ENCODE measurements at regions not wholly inside any gene's neighbourhood (a gene's known extent, or its start where the extent isn't known, plus 50 kb on each side); places are given as distances from the start of the nearest gene placed in this dataset.

- no peak overlapping the region for H3K14ac ChIP-seq (ENCODE audit: low read length in 2 of 2)
- H2AFZ ChIP-seq (ENCODE audit: low read depth, low read length): no peak overlapping the region
- no peak overlapping the region for H2BK15ac ChIP-seq (ENCODE audit: low read depth, poor library complexity, severe bottlenecking)
- no peak overlapping the region for H3K4me2 ChIP-seq (ENCODE audit: low read length, poor library complexity, severe bottlenecking)
- no peak overlapping the region for H2BK5ac ChIP-seq (ENCODE audit: low read depth, low read length, poor library complexity, severe bottlenecking)
- WGBS: 95% methylated on average over 4 of the region's 4 CpGs
- peak overlapping the region in 1 of 2 experiments; percentile 63 for H2BK12ac ChIP-seq (ENCODE audit: low read length in 2 of 2)
- peak overlapping the region in 1 of 2 experiments; percentile 8 for H3K18ac ChIP-seq (ENCODE audit: low read depth in 1 of 2, low read length in 2 of 2)
- DNase-seq: no peak
- no peaks in the 10 kb centered on the region for H3K36me3 ChIP-seq (ENCODE audit: control insufficient read depth in 1 of 2, insufficient read depth in 2 of 2, low read depth in 1 of 2, low read length in 2 of 2)
- no peak overlapping the region for H3K27ac ChIP-seq (ENCODE audit: low read length, poor library complexity, severe bottlenecking)
- H3K23ac ChIP-seq (ENCODE audit: low read length in 2 of 2): no peak overlapping the region
- no peak overlapping the region for H2BK120ac ChIP-seq (ENCODE audit: low read depth, low read length)
- H4K8ac ChIP-seq (ENCODE audit: low read length): no peak overlapping the region
- H3K9ac ChIP-seq (ENCODE audit: low read length): no peak overlapping the region
- no peaks in the 10 kb centered on the region for H3K9me3 ChIP-seq (ENCODE audit: control insufficient read depth, low read length)
- peak overlapping the region; percentile 86 for H2AK5ac ChIP-seq (ENCODE audit: low read length, severe bottlenecking)
- H3K4me1 ChIP-seq (ENCODE audit: control insufficient read depth, insufficient read depth, low read depth, low read length): no peaks in the 10 kb centered on the region
- H3K79me1 ChIP-seq (replicated peaks; ENCODE audit: low read length, poor library complexity, severe bottlenecking): no peaks in the 10 kb centered on the region
- no peak overlapping the region for H4K91ac ChIP-seq (ENCODE audit: low read length)
- H3K4me3 ChIP-seq (ENCODE audit: insufficient read depth in 1 of 2, low read depth in 1 of 2, low read length in 2 of 2): no peak overlapping the region
- no peaks in the 10 kb centered on the region for H3K27me3 ChIP-seq (ENCODE audit: control insufficient read depth in 1 of 2, insufficient read depth in 1 of 2, low read length in 2 of 2)
- no peak overlapping the region for H3K4ac ChIP-seq (ENCODE audit: low read depth in 1 of 2, low read length in 2 of 2)
These were observed 1414.6 kb upstream of the TENM4 start for GRCh38 chr11:80855426-80855825.

GRCh38 chr11:80849253-80849652, 1408.4 kb upstream of the TENM4 start:
- no peak overlapping the region for H2BK5ac ChIP-seq (ENCODE audit: low read depth, low read length, poor library complexity, severe bottlenecking)
- no peak overlapping the region for H3K14ac ChIP-seq (ENCODE audit: low read length in 2 of 2)
- no peak overlapping the region for H3K4ac ChIP-seq (ENCODE audit: low read depth in 1 of 2, low read length in 2 of 2)
- WGBS: 78% methylated on average over 2 of the region's 3 CpGs
- no peaks in the 10 kb centered on the region for H3K9me3 ChIP-seq (ENCODE audit: control insufficient read depth, low read length)
- H2AFZ ChIP-seq (ENCODE audit: low read depth, low read length): no peak overlapping the region
- H3K18ac ChIP-seq (ENCODE audit: low read depth in 1 of 2, low read length in 2 of 2): no peak overlapping the region
- no peak overlapping the region for H2BK15ac ChIP-seq (ENCODE audit: low read depth, poor library complexity, severe bottlenecking)
- no peaks in the 10 kb centered on the region for H3K79me1 ChIP-seq (replicated peaks; ENCODE audit: low read length, poor library complexity, severe bottlenecking)
- H3K4me1 ChIP-seq (ENCODE audit: control insufficient read depth, insufficient read depth, low read depth, low read length): peaks cover 1% of the 10 kb centered on the region
- no peak overlapping the region for H2BK12ac ChIP-seq (ENCODE audit: low read length in 2 of 2)
- no peak overlapping the region for H4K8ac ChIP-seq (ENCODE audit: low read length)
- no peak overlapping the region for H4K91ac ChIP-seq (ENCODE audit: low read length)
- H3K4me3 ChIP-seq (ENCODE audit: insufficient read depth in 1 of 2, low read depth in 1 of 2, low read length in 2 of 2): no peak overlapping the region
- H3K4me2 ChIP-seq (ENCODE audit: low read length, poor library complexity, severe bottlenecking): no peak overlapping the region
- H3K27me3 ChIP-seq (ENCODE audit: control insufficient read depth in 1 of 2, insufficient read depth in 1 of 2, low read length in 2 of 2): no peaks in the 10 kb centered on the region
- DNase-seq: no peak
- H3K27ac ChIP-seq (ENCODE audit: low read length, poor library complexity, severe bottlenecking): no peak overlapping the region
- no peak overlapping the region for H2BK120ac ChIP-seq (ENCODE audit: low read depth, low read length)
- no peak overlapping the region for H3K9ac ChIP-seq (ENCODE audit: low read length)
- no peak overlapping the region for H3K23ac ChIP-seq (ENCODE audit: low read length in 2 of 2)
- H3K36me3 ChIP-seq (ENCODE audit: control insufficient read depth in 1 of 2, insufficient read depth in 2 of 2, low read depth in 1 of 2, low read length in 2 of 2): no peaks in the 10 kb centered on the region
- H2AK5ac ChIP-seq (ENCODE audit: low read length, severe bottlenecking): no peak overlapping the region

GRCh38 chr11:80846979-80847378, 1406.1 kb upstream of the TENM4 start:
- H2BK120ac ChIP-seq (ENCODE audit: low read depth, low read length): no peak overlapping the region
- no peak overlapping the region for H3K18ac ChIP-seq (ENCODE audit: low read depth in 1 of 2, low read length in 2 of 2)
- H3K79me1 ChIP-seq (replicated peaks; ENCODE audit: low read length, poor library complexity, severe bottlenecking): no peaks in the 10 kb centered on the region
- no peak overlapping the region for H3K27ac ChIP-seq (ENCODE audit: low read length, poor library complexity, severe bottlenecking)
- H2BK12ac ChIP-seq (ENCODE audit: low read length in 2 of 2): no peak overlapping the region
- H3K4me3 ChIP-seq (ENCODE audit: insufficient read depth in 1 of 2, low read depth in 1 of 2, low read length in 2 of 2): no peak overlapping the region
- no peak overlapping the region for H3K9ac ChIP-seq (ENCODE audit: low read length)
- no peak overlapping the region for H3K14ac ChIP-seq (ENCODE audit: low read length in 2 of 2)
- no peak for DNase-seq
- no peak overlapping the region for H4K8ac ChIP-seq (ENCODE audit: low read length)
- no peak overlapping the region for H2AK5ac ChIP-seq (ENCODE audit: low read length, severe bottlenecking)
- H2BK5ac ChIP-seq (ENCODE audit: low read depth, low read length, poor library complexity, severe bottlenecking): no peak overlapping the region
- H2BK15ac ChIP-seq (ENCODE audit: low read depth, poor library complexity, severe bottlenecking): no peak overlapping the region
- H3K36me3 ChIP-seq (ENCODE audit: control insufficient read depth in 1 of 2, insufficient read depth in 2 of 2, low read depth in 1 of 2, low read length in 2 of 2): no peaks in the 10 kb centered on the region
- H3K4me1 ChIP-seq (ENCODE audit: control insufficient read depth, insufficient read depth, low read depth, low read length): peaks cover 1% of the 10 kb centered on the region
- H3K4ac ChIP-seq (ENCODE audit: low read depth in 1 of 2, low read length in 2 of 2): no peak overlapping the region
- H4K91ac ChIP-seq (ENCODE audit: low read length): no peak overlapping the region
- H2AFZ ChIP-seq (ENCODE audit: low read depth, low read length): no peak overlapping the region
- WGBS: 93% methylated on average over 2 of the region's 3 CpGs
- no peak overlapping the region for H3K4me2 ChIP-seq (ENCODE audit: low read length, poor library complexity, severe bottlenecking)
- no peak overlapping the region for H3K23ac ChIP-seq (ENCODE audit: low read length in 2 of 2)
- no peaks in the 10 kb centered on the region for H3K9me3 ChIP-seq (ENCODE audit: control insufficient read depth, low read length)
- no peaks in the 10 kb centered on the region for H3K27me3 ChIP-seq (ENCODE audit: control insufficient read depth in 1 of 2, insufficient read depth in 1 of 2, low read length in 2 of 2)

- no peak overlapping the region for H4K91ac ChIP-seq (ENCODE audit: low read length)
- no peak overlapping the region for H3K4ac ChIP-seq (ENCODE audit: low read depth in 1 of 2, low read length in 2 of 2)
- H3K36me3 ChIP-seq (ENCODE audit: control insufficient read depth in 1 of 2, insufficient read depth in 2 of 2, low read depth in 1 of 2, low read length in 2 of 2): no peaks in the 10 kb centered on the region
- no peak overlapping the region for H3K4me2 ChIP-seq (ENCODE audit: low read length, poor library complexity, severe bottlenecking)
- H3K9me3 ChIP-seq (ENCODE audit: control insufficient read depth, low read length): no peaks in the 10 kb centered on the region
- H2BK5ac ChIP-seq (ENCODE audit: low read depth, low read length, poor library complexity, severe bottlenecking): no peak overlapping the region
- no peak overlapping the region for H2BK12ac ChIP-seq (ENCODE audit: low read length in 2 of 2)
- no peak overlapping the region for H2BK15ac ChIP-seq (ENCODE audit: low read depth, poor library complexity, severe bottlenecking)
- H4K8ac ChIP-seq (ENCODE audit: low read length): no peak overlapping the region
- H3K4me3 ChIP-seq (ENCODE audit: insufficient read depth in 1 of 2, low read depth in 1 of 2, low read length in 2 of 2): no peak overlapping the region
- H2BK120ac ChIP-seq (ENCODE audit: low read depth, low read length): no peak overlapping the region
- no peak overlapping the region for H3K27ac ChIP-seq (ENCODE audit: low read length, poor library complexity, severe bottlenecking)
- H2AFZ ChIP-seq (ENCODE audit: low read depth, low read length): no peak overlapping the region
- no peak overlapping the region for H3K9ac ChIP-seq (ENCODE audit: low read length)
- H3K18ac ChIP-seq (ENCODE audit: low read depth in 1 of 2, low read length in 2 of 2): no peak overlapping the region
- H3K23ac ChIP-seq (ENCODE audit: low read length in 2 of 2): no peak overlapping the region
- no peaks in the 10 kb centered on the region for H3K79me1 ChIP-seq (replicated peaks; ENCODE audit: low read length, poor library complexity, severe bottlenecking)
- no peaks in the 10 kb centered on the region for H3K27me3 ChIP-seq (ENCODE audit: control insufficient read depth in 1 of 2, insufficient read depth in 1 of 2, low read length in 2 of 2)
- H3K14ac ChIP-seq (ENCODE audit: low read length in 2 of 2): no peak overlapping the region
- peak; percentile 43 for DNase-seq
- H3K4me1 ChIP-seq (ENCODE audit: control insufficient read depth, insufficient read depth, low read depth, low read length): peaks cover 1% of the 10 kb centered on the region
- H2AK5ac ChIP-seq (ENCODE audit: low read length, severe bottlenecking): no peak overlapping the region
These were observed 1405.6 kb upstream of the TENM4 start for GRCh38 chr11:80846442-80846841.
